Heart right ventricle (tissue), 16 donors: ENCODE measurements at regions not wholly inside any gene's neighbourhood (a gene's known extent, or its start where the extent isn't known, plus 50 kb on each side); places are given as distances from the start of the nearest gene placed in this dataset.
"Not testable (repeated sequence)": the region's sequence is repeated elsewhere in the genome, so short reads cannot be mapped to it uniquely, and the experiment has no call there.

ENCODE experiments used
- ATAC-seq, 8 donors: fragments of 200-7000 bp; cut with Tn5 transposase; one replicate each; pipeline ENCODE4 v1.9.1; 2020; ENCODE audit warnings: mild to moderate bottlenecking in 8 of 8, moderate library complexity in 8 of 8, moderate number of reproducible peaks in 1 of 8
- DNase-seq, 2 donors: peaks; one replicate each; pipeline ENCODE4 v3.0.0-alpha.2; 2020
- H3K27ac ChIP-seq, 10 donors: fragments of 200-600 bp; sonication (generic) in 2 of 10; one replicate each; pipeline versions ENCODE4 v1.5.0 to v1.8.0; 2020 to 2022; ENCODE audit warnings: mild to moderate bottlenecking in 3 of 10
- H3K27me3 ChIP-seq, 7 donors: fragments of 200-600 bp; one replicate each; pipeline ENCODE4 v1.8.0; 2021 to 2022; ENCODE audit warnings: mild to moderate bottlenecking in 2 of 7
- H3K36me3 ChIP-seq, 9 donors: fragments of 200-600 bp; sonication (generic) in 1 of 9; one replicate each; pipeline versions ENCODE4 v1.5.0 to v1.8.0; 2020 to 2022; ENCODE audit warnings: mild to moderate bottlenecking in 2 of 9
- H3K4me1 ChIP-seq, 9 donors: fragments of 200-600 bp; sonication (generic) in 1 of 9; one replicate each; pipeline versions ENCODE4 v1.5.0 to v1.8.0; 2020 to 2022; ENCODE audit warnings: mild to moderate bottlenecking in 4 of 9
- H3K4me3 ChIP-seq, 10 donors: fragments of 200-600 bp; sonication (generic) in 2 of 10; one replicate each; pipeline versions ENCODE4 v1.5.0 to v1.8.0; 2020 to 2022; ENCODE audit warnings: mild to moderate bottlenecking in 7 of 10, moderate library complexity in 2 of 10
- H3K9me3 ChIP-seq, 11 donors: fragments of 200-600 bp in 10 of 11; sonication (generic) in 2 of 11; one replicate each; pipeline versions ENCODE4 v1.5.0 to v1.8.0; 2013 to 2022; ENCODE audit warnings: mild to moderate bottlenecking in 2 of 11, control low read depth in 1 of 11, moderate library complexity in 1 of 11
- WGBS, 2 donors: extraction: QIAGEN DNeasy Blood & Tissue Kit; methylation state at CpG; one replicate each; pipeline ENCODE4 v1.1.7; 2013; ENCODE audit warnings: inconsistent platforms in 1 of 2; 5-methylcytosine and 5-hydroxymethylcytosine counted together
- intact Hi-C, 10 donors: fragments of 100-400 bp; cut with DNase I; formaldehyde crosslinking; loops; one replicate each; pipeline versions ENCODE4 v1.11.1 to v1.14.2; 2022
- TF ChIP-seq, protein P1 (sequence below), 9 donors: fragments of 200-600 bp; sonication (generic) in 2 of 9; IDR thresholded peaks; one replicate each; pipeline versions ENCODE4 v1.5.0 to v1.8.0; 2021 to 2022; ENCODE audit warnings: antibody characterized with exemption in 9 of 9, mild to moderate bottlenecking in 5 of 9, moderate library complexity in 1 of 9
- donor health status: Arrhythmogenic right ventricular cardiomyopathy.
- donor health status: ischemic (EF 13 %, LVEDD 7.1; RV severe dilation, severe dysfunction).
- donor health status: healthy with polysubstance abuse.
- donor health status: DM: no; HTN: yes; CAD: no.
- donor health status: DM: no; HTN: no; CAD: no.
- donor health status: ischemic (EF 25% LVEDD 6.9; RV normal size, moderate dysfunction).
- donor health status: ischemic (EF 25% LVEDD 5.7; RV mildly dilated, moderate dysfunction).
- donor health status: healthy.
- donor health status: DM: yes; HTN: yes; CAD: no.
- donor health status: Ischemic cardiomyopathy.
- donor health status: ischemic (EF 35%, LVEDD 5.7; RV mildly dilated, moderate dysfunction).
- donor health status: nonischemic (EF 11% LVEDD 7.7; RV severe dilation, severe dysfunction).
- donor health status: DM: yes; HTN: yes; CAD: no.
- donor health status: PGD.
- donor health status: ischemic (EF 29% LVEDD 5.4; RV normal size, mild dysfunction).
- donor health status: nonischemic (EF 23%, LVEDD 6.1; RV moderate dilation, normal function).

DNA sequence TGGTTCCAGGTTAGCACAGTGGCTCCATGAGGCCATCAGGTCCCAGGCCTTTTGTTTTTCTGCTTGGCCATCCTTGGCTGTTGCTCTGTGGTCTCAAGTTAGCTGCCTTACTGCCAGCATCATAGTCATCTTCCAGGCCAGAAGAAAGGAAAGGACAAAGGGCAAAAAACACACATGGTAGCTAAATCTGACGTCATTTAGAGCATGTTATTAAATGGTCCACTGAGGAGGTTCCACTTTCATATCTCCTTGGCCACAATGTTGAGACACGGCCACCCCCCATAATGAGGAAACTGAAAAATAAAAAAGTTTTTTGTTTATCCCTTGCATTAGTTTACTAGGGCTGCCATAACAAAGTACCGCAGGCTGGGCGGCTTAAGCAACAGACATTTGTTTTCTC, 106.4 kb upstream of the NIPBL start:
- H3K9me3 ChIP-seq = peaks cover 0 to 12% (median 0%) of the 10 kb centered on the region in 11 donors
- H3K4me1 ChIP-seq = no peaks in the 10 kb centered on the region
- H3K36me3 ChIP-seq = no peaks in the 10 kb centered on the region
- ATAC-seq (no peak), DNase-seq (no peak)
- intact Hi-C loops = loop anchor here in 1 of 10 donors (10.0 kb wide), 1 partner anchor 95 kb away; no protein-coding TSS in a partner anchor
- no peak overlapping the region for H3K4me3 ChIP-seq
- TF ChIP-seq, protein P1, sequence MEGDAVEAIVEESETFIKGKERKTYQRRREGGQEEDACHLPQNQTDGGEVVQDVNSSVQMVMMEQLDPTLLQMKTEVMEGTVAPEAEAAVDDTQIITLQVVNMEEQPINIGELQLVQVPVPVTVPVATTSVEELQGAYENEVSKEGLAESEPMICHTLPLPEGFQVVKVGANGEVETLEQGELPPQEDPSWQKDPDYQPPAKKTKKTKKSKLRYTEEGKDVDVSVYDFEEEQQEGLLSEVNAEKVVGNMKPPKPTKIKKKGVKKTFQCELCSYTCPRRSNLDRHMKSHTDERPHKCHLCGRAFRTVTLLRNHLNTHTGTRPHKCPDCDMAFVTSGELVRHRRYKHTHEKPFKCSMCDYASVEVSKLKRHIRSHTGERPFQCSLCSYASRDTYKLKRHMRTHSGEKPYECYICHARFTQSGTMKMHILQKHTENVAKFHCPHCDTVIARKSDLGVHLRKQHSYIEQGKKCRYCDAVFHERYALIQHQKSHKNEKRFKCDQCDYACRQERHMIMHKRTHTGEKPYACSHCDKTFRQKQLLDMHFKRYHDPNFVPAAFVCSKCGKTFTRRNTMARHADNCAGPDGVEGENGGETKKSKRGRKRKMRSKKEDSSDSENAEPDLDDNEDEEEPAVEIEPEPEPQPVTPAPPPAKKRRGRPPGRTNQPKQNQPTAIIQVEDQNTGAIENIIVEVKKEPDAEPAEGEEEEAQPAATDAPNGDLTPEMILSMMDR (IDR thresholded peaks at IDR 0.05) = no peak
- H3K27ac ChIP-seq = no peak overlapping the region
- peaks cover 0 to 4% (median 0%) of the 10 kb centered on the region in 7 donors for H3K27me3 ChIP-seq
- WGBS, 2 donors = 87 to 88% methylated on average over 4 of the region's 4 CpGs

DNA sequence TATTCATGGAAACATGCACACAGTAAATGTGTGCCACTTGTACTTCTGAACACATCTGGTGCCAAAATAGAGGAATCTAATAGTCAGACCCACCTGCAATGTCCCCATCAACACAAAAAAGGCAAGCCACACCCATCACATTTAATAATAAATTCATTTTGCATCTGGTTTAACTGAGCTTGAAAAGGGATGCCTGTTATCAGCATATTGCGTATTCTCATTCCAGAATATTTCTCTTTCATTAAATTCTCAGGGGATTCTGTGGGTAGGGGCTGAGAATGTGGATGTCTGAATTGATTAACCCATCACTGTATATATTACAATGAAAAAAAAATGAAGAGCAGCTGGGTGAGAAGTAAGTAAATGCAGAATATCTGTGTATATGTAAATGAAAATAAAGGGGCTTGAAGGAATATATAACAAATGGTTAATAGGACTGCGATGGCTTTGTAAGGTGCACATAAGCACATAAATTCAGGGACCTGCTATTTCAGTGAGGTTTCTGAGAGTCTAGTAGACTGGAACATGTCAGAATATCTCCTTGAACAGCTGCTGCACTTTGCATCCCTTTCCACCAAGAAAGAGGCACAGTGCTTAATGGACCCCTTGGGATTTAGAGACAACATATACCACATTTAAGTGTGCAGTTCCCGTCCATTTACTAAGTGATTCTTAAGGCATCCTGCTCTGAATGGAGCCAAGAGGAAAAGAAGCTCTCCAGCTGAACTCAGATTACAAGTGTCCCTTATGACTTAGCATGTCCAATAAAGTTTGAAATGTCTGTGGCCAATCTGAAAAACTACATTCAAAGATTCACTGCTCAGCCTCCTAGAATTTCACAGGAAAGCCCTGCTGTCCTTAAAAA, 104.1 kb upstream of the NIPBL start:
- Histone ChIP-seq H3K36me3 (no peaks in the 10 kb centered on the region), H3K4me1 (peaks cover 0 to 5% (median 0%) of the 10 kb centered on the region in 9 donors), H3K4me3 (no peak overlapping the region), H3K27me3 (no peaks in the 10 kb centered on the region), H3K27ac (no peak overlapping the region), H3K9me3 (peaks cover 0 to 5% (median 0%) of the 10 kb centered on the region in 11 donors)
- ATAC-seq (no peak), DNase-seq (no peak)
- intact Hi-C loops = loop anchor here in 1 of 10 donors (10.0 kb wide), 1 partner anchor 92 kb away; no protein-coding TSS in a partner anchor
- TF ChIP-seq, protein P1 (IDR thresholded peaks at IDR 0.05) = no peak
- WGBS, 2 donors = 51 to 56% methylated on average over 3 of the region's 3 CpGs

DNA sequence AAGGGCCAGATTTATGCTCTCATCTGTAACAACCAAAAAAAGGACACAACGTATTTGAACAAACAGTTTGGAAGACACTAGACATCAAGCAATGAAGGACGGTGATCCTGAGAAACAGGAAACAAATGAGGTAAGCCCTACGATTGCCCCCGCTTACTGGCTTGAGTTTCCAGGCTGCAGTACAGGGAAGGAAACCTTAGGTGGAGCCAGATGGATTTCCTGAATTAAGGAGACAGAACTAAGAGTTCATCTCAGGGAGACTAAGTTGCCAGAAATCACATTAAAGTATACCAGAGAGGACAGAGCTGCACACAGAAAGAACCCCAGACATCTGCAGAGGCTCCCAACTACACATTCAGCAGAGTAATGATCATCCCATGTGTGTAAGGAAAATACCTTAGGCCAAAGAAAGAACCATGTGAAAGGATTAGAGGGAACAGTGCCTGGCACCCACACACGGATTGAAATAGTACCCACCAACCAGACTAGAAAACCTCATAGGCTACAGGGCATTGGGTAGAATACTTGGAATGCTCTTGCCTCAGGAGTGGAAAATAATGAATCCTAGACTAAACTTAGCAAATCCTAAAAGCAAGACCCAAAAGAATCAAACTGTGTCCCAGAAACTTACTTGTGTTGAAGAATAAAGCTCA, 99.3 kb upstream of the NIPBL start:
- H3K27ac ChIP-seq = no peak overlapping the region
- TF ChIP-seq, protein P1 (IDR thresholded peaks at IDR 0.05) = peak in 8 of 9 donors; percentile 10 to 64 (median 52)
- ATAC-seq = peak in 4 of 8 donors; percentile 42 to 71 (median 59)
- intact Hi-C loops = loop anchor here in 1 of 10 donors (10.0 kb wide), 1 partner anchor 88 kb away; no protein-coding TSS in a partner anchor
- H3K4me1 ChIP-seq = peaks cover 0 to 5% (median 0%) of the 10 kb centered on the region in 9 donors
- peaks cover 0 to 8% (median 0%) of the 10 kb centered on the region in 7 donors for H3K27me3 ChIP-seq
- peaks cover 0 to 7% (median 0%) of the 10 kb centered on the region in 11 donors for H3K9me3 ChIP-seq
- no peaks in the 10 kb centered on the region for H3K36me3 ChIP-seq
- H3K4me3 ChIP-seq = no peak overlapping the region
- 16 to 31% methylated on average over 5 of the region's 5 CpGs for WGBS, 2 donors
- peak in 1 of 2 donors; percentile 16 for DNase-seq

DNA sequence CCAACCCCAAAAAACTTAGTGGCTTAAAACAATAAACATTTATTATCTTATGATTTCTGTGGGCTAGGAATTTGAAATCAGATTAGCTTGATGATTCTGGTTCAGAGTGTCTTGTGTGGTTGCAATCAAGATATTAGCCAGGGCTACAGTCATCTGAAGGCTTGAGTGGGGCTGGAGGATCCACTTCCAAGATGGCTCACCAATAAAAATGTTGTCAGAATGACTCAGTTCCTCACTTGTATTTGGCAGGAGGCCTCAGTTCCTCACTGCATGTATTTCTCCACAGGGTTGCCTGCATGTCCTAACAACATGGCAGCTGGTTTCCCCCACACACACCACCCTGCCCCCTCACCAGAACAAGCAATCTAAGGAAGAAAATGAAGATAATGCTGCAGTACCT, 98.2 kb upstream of the NIPBL start:
- H3K27ac ChIP-seq = no peak overlapping the region
- no peak overlapping the region for H3K4me3 ChIP-seq
- TF ChIP-seq, protein P1 (IDR thresholded peaks at IDR 0.05) = no peak
- H3K36me3 ChIP-seq = no peaks in the 10 kb centered on the region
- intact Hi-C loops = loop anchor here in 1 of 10 donors (10.0 kb wide), 1 partner anchor 86 kb away; no protein-coding TSS in a partner anchor
- H3K4me1 ChIP-seq = peaks cover 0 to 5% (median 0%) of the 10 kb centered on the region in 9 donors
- ATAC-seq (no peak), DNase-seq (no peak)
- H3K27me3 ChIP-seq = peaks cover 0 to 8% (median 0%) of the 10 kb centered on the region in 7 donors
- peaks cover 0 to 7% (median 0%) of the 10 kb centered on the region in 11 donors for H3K9me3 ChIP-seq

DNA sequence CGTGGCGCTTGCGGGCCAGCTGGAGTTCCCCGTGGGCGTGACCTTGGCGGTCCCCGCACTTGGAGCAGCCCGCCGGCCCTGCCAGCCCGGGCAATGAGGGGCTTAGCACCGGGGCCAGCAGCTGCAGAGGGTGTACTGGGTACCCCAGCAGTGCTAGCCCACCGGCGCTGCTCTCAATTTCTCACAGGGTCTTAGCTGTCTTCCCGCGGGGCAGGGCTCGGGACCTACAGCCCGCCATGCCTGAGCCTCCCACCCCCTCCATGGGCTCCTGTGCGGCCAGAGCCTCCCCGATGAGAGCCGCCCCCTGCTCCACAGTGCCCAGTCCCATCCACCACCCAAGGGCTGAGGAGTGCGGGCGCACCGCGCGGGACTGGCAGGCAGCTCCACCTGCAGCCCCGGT, 94.0 kb upstream of the NIPBL start:
- H3K4me3 ChIP-seq, H3K27me3 ChIP-seq, H3K9me3 ChIP-seq, ATAC-seq, H3K27ac ChIP-seq, H3K4me1 ChIP-seq, DNase-seq, H3K36me3 ChIP-seq, intact Hi-C loops: not testable (repeated sequence)
- WGBS, 2 donors = 96% methylated on average over 26 of the region's 26 CpGs
